ENCODE measurements at regions not wholly inside any gene's neighbourhood (a gene's known extent, or its start where the extent isn't known, plus 50 kb on each side); places are given as distances from the start of the nearest gene placed in this dataset.
"Not testable (repeated sequence)": the region's sequence is repeated elsewhere in the genome, so short reads cannot be mapped to it uniquely, and the experiment has no call there.

GRCh38 chr7:94145602-94146001, 141.4 kb upstream of the BET1 start:
- Histone ChIP-seq H3K27me3 (no peaks in the 10 kb centered on the region), H3K4me1 (no peaks in the 10 kb centered on the region), H3K9me3 (no peaks in the 10 kb centered on the region), H3K36me3 (no peaks in the 10 kb centered on the region), H3K4me3 (no peak overlapping the region), H3K27ac (no peak overlapping the region)
- no peak for TF ChIP-seq POLR2AphosphoS5 (IDR thresholded peaks at IDR 0.05)
- TF ChIP-seq CTCF (IDR thresholded peaks at IDR 0.05) = no peak
- WGBS, 2 donors = 53 to 72% methylated on average over 2 of the region's 2 CpGs
- intact Hi-C loops (cut with DNase I) = no loop called here
- no peak for DNase-seq

- no peaks in the 10 kb centered on the region for H3K9me3 ChIP-seq
- no peak for DNase-seq
- no peaks in the 10 kb centered on the region for H3K27me3 ChIP-seq
- intact Hi-C loops (cut with DNase I) = no loop called here
- H3K36me3 ChIP-seq = no peaks in the 10 kb centered on the region
- no peak overlapping the region for H3K4me3 ChIP-seq
- TF ChIP-seq CTCF (IDR thresholded peaks at IDR 0.05) = no peak
- 48 to 72% methylated on average over 6 of the region's 6 CpGs for WGBS, 2 donors
- H3K27ac ChIP-seq = no peak overlapping the region
- no peaks in the 10 kb centered on the region for H3K4me1 ChIP-seq
These were observed 142.3 kb upstream of the BET1 start for GRCh38 chr7:94146408-94146807.

- H3K36me3 ChIP-seq = no peaks in the 10 kb centered on the region
- 72 to 86% methylated on average over 5 of the region's 5 CpGs for WGBS, 2 donors
- H3K9me3 ChIP-seq = no peaks in the 10 kb centered on the region
- no peaks in the 10 kb centered on the region for H3K4me1 ChIP-seq
- no peak for DNase-seq
- no peak overlapping the region for H3K4me3 ChIP-seq
- peaks cover 0 to 1% (median 0%) of the 10 kb centered on the region in 3 donors for H3K27me3 ChIP-seq
- no peak overlapping the region for H3K27ac ChIP-seq
- TF ChIP-seq POLR2A (IDR thresholded peaks at IDR 0.05) = no peak
- TF ChIP-seq EP300 (IDR thresholded peaks at IDR 0.05) = no peak
- no peak for TF ChIP-seq POLR2AphosphoS5 (IDR thresholded peaks at IDR 0.05)
- intact Hi-C loops (cut with DNase I) = no loop called here
These were observed 145.8 kb upstream of the BET1 start for GRCh38 chr7:94149789-94150545.

GRCh38 chr7:94154182-94154581, 150.0 kb upstream of the BET1 start:
- DNase-seq = no peak
- Histone ChIP-seq H3K27me3 (peaks cover 0 to 4% (median 3%) of the 10 kb centered on the region in 3 donors), H3K4me3 (no peak overlapping the region), H3K27ac (no peak overlapping the region), H3K36me3 (no peaks in the 10 kb centered on the region), H3K9me3 (no peaks in the 10 kb centered on the region), H3K4me1 (no peaks in the 10 kb centered on the region)
- TF ChIP-seq CTCF (IDR thresholded peaks at IDR 0.05) = no peak
- no peak for TF ChIP-seq POLR2A (IDR thresholded peaks at IDR 0.05)
- TF ChIP-seq EP300 (IDR thresholded peaks at IDR 0.05) = no peak
- TF ChIP-seq POLR2AphosphoS5 (IDR thresholded peaks at IDR 0.05) = no peak
- intact Hi-C loops (cut with DNase I) = no loop called here

- Histone ChIP-seq H3K27me3 (peaks cover 0 to 4% (median 3%) of the 10 kb centered on the region in 3 donors), H3K4me1 (no peaks in the 10 kb centered on the region), H3K4me3 (no peak overlapping the region), H3K36me3 (no peaks in the 10 kb centered on the region), H3K9me3 (no peaks in the 10 kb centered on the region), H3K27ac (no peak overlapping the region)
- no peak for TF ChIP-seq POLR2AphosphoS5 (IDR thresholded peaks at IDR 0.05)
- TF ChIP-seq CTCF (IDR thresholded peaks at IDR 0.05) = no peak
- TF ChIP-seq EP300 (IDR thresholded peaks at IDR 0.05) = no peak
- TF ChIP-seq POLR2A (IDR thresholded peaks at IDR 0.05) = no peak
- DNase-seq = no peak
- intact Hi-C loops (cut with DNase I) = no loop called here
- 29 to 55% methylated on average over 3 of the region's 3 CpGs for WGBS, 2 donors
These were observed 150.7 kb upstream of the BET1 start for GRCh38 chr7:94154858-94155257.

GRCh38 chr7:94157659-94158306, 153.6 kb upstream of the BET1 start:
- intact Hi-C loops (cut with DNase I); H3K36me3 ChIP-seq; H3K27me3 ChIP-seq; H3K27ac ChIP-seq; H3K9me3 ChIP-seq; H3K4me3 ChIP-seq; DNase-seq; H3K4me1 ChIP-seq: not testable (repeated sequence)
- 58 to 78% methylated on average over 5 of the region's 5 CpGs for WGBS, 2 donors

Data from sigmoid colon (tissue), 6 donors.